ENCODE measurements at regions not wholly inside any gene's neighbourhood (a gene's known extent, or its start where the extent isn't known, plus 50 kb on each side); places are given as distances from the start of the nearest gene placed in this dataset.

DNA sequence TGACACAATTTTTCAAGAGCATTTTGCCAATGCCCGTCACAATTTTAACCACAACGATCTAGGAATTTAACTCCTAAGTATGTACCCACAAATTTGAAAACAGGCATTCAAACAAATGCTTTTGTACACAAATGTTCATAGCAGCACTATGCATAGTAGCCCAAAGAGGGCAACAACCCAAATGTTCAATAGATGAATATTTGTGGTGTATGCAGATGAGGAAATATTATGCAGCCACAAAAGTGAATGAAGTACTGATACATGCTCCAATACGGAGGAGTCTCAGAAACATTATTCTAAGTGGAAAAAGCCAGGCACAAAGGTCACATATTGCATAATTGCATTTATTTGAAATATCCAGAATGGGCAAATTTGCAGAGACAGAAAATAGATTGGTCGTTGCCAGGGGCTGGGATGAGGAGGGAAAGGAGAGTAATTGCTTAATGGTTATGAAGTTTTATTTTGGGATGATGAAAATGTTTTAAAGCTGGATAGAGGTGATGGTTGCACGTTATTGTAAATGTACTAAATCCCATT, 117.2 kb downstream of the PXDC1 start:
- TF ChIP-seq, protein P1, sequence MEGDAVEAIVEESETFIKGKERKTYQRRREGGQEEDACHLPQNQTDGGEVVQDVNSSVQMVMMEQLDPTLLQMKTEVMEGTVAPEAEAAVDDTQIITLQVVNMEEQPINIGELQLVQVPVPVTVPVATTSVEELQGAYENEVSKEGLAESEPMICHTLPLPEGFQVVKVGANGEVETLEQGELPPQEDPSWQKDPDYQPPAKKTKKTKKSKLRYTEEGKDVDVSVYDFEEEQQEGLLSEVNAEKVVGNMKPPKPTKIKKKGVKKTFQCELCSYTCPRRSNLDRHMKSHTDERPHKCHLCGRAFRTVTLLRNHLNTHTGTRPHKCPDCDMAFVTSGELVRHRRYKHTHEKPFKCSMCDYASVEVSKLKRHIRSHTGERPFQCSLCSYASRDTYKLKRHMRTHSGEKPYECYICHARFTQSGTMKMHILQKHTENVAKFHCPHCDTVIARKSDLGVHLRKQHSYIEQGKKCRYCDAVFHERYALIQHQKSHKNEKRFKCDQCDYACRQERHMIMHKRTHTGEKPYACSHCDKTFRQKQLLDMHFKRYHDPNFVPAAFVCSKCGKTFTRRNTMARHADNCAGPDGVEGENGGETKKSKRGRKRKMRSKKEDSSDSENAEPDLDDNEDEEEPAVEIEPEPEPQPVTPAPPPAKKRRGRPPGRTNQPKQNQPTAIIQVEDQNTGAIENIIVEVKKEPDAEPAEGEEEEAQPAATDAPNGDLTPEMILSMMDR (conservative IDR thresholded peaks at IDR 0.05), result no peak
- no peak for TF ChIP-seq ZFX (IDR thresholded peaks at IDR 0.05)
